Lung (tissue), 11 donors: ENCODE measurements at regions not wholly inside any gene's neighbourhood (a gene's known extent, or its start where the extent isn't known, plus 50 kb on each side); places are given as distances from the start of the nearest gene placed in this dataset.

Source experiments
- ATAC-seq: fragments of 200-7000 bp; cut with Tn5 transposase; one replicate; pipeline ENCODE4 v1.9.1; 2020; ENCODE audit warnings: moderate number of reproducible peaks; ENCODE audit not compliant: insufficient read depth, low FRiP score
- DNase-seq, 3 donors: peaks; one replicate each; pipeline ENCODE4 v3.0.0-alpha.2; 2013 to 2017
- H3K27ac ChIP-seq, 2 donors: one replicate each; pipeline ENCODE4 v1.5.1; 2013; ENCODE audit warnings: mild to moderate bottlenecking in 2 of 2, moderate library complexity in 2 of 2, control low read depth in 1 of 2, inconsistent platforms in 1 of 2, low read depth in 1 of 2, low read length in 1 of 2
- H3K27me3 ChIP-seq, 3 donors: one replicate each; pipeline ENCODE4 v1.5.1; 2013; ENCODE audit warnings: low read length in 2 of 3; ENCODE audit not compliant: control insufficient read depth in 3 of 3, insufficient read depth in 3 of 3
- H3K36me3 ChIP-seq, 4 donors: one replicate each; pipeline ENCODE4 v1.5.1; 2013; ENCODE audit warnings: low read length in 4 of 4, mild to moderate bottlenecking in 1 of 4, moderate library complexity in 1 of 4; ENCODE audit not compliant: control insufficient read depth in 4 of 4, insufficient read depth in 4 of 4
- H3K4me1 ChIP-seq, 5 donors: one replicate each; pipeline ENCODE4 v1.5.1; 2013; ENCODE audit warnings: low read length in 5 of 5, mild to moderate bottlenecking in 2 of 5, moderate library complexity in 1 of 5; ENCODE audit not compliant: control insufficient read depth in 5 of 5, insufficient read depth in 5 of 5
- H3K4me3 ChIP-seq: one replicate; pipeline ENCODE4 v1.5.1; 2013; ENCODE audit warnings: mild to moderate bottlenecking, control low read depth, moderate library complexity
- H3K9ac ChIP-seq, 2 donors: one replicate each; pipeline ENCODE4 v1.5.1; 2013; ENCODE audit warnings: low read length in 2 of 2, control low read depth in 1 of 2; ENCODE audit not compliant: insufficient read depth in 1 of 2
- H3K9me3 ChIP-seq, 4 donors: one replicate each; pipeline ENCODE4 v1.5.1; 2013; ENCODE audit warnings: low read length in 3 of 4, mild to moderate bottlenecking in 1 of 4, moderate library complexity in 1 of 4; ENCODE audit not compliant: control insufficient read depth in 4 of 4, insufficient read depth in 3 of 4
- WGBS, 2 donors: extraction: QIAGEN DNeasy Blood & Tissue Kit; methylation state at CpG; one replicate each; pipeline ENCODE4 v1.1.7; 2013; 5-methylcytosine and 5-hydroxymethylcytosine counted together
- TF ChIP-seq, protein P1 (sequence below): IDR thresholded peaks from 2 replicates; pipeline ENCODE4 v1.5.1; 2012; ENCODE audit warnings: mild to moderate bottlenecking; ENCODE audit errors: control extremely low read depth, extremely low read depth
- donor health status: control.
- donor health status: control.
- donor health status: Bipolar disorder and iron deficiency.
- donor health status: healthy.
- donor health status: DM: yes; HTN: yes; CAD: no.

DNA sequence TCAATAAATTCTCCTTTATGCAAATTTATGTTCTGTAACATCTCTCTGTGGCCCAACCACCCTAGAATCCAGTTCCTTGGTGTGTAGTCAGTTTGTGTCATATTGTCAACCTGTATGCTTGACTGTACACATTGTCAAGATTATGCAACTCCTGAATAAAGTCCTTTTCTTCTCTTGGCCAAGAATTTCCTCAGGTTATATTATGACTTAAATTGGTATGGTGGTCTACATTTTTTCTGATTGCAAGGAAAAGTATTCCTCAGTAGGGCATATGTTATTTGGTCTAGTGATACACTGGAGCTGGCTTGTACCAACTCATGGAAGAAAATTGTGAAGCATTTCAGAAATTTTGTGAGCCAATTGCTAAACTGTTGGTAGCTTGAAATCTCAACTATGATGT lies 482.8 kb upstream of the CHORDC1 start:
- TF ChIP-seq, protein P1, sequence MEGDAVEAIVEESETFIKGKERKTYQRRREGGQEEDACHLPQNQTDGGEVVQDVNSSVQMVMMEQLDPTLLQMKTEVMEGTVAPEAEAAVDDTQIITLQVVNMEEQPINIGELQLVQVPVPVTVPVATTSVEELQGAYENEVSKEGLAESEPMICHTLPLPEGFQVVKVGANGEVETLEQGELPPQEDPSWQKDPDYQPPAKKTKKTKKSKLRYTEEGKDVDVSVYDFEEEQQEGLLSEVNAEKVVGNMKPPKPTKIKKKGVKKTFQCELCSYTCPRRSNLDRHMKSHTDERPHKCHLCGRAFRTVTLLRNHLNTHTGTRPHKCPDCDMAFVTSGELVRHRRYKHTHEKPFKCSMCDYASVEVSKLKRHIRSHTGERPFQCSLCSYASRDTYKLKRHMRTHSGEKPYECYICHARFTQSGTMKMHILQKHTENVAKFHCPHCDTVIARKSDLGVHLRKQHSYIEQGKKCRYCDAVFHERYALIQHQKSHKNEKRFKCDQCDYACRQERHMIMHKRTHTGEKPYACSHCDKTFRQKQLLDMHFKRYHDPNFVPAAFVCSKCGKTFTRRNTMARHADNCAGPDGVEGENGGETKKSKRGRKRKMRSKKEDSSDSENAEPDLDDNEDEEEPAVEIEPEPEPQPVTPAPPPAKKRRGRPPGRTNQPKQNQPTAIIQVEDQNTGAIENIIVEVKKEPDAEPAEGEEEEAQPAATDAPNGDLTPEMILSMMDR, result no peak

DNA sequence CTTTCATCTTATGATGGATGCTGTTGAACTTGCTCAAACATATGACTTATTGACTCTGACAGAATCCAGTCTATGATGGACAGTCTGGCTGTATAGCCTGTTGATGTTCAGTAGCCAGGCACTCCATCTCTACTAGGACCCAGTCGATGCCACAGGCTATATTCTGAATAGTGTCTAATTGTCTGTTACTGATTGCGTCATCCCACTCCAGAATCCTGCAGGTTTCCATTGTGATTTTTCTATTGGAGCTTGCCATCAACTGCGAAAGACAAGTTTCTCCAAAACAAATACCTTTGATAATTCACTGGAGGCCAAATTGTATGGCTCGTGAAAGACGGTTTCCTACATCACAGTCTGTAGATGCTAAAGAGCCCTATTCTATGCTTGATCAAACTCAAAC lies 481.7 kb upstream of the CHORDC1 start:
- TF ChIP-seq, protein P1, result no peak
- 93 to 94% methylated on average over 5 of the region's 5 CpGs for WGBS, 2 donors
- Histone ChIP-seq H3K27ac (no peak overlapping the region), H3K9ac (no peak overlapping the region), H3K4me3 (no peak overlapping the region), H3K27me3 (no peaks in the 10 kb centered on the region), H3K4me1 (peaks cover 0 to 3% (median 0%) of the 10 kb centered on the region in 5 donors), H3K9me3 (peaks cover 0 to 2% (median 0%) of the 10 kb centered on the region in 4 donors), H3K36me3 (no peaks in the 10 kb centered on the region)
- DNase-seq (no peak), ATAC-seq (no peak)

More for the DNA sequence above, 482.8 kb upstream of the CHORDC1 start:
- no peak overlapping the region for H3K27ac ChIP-seq
- H3K9ac ChIP-seq, result no peak overlapping the region
- peaks cover 0 to 2% (median 0%) of the 10 kb centered on the region in 4 donors for H3K9me3 ChIP-seq
- no peaks in the 10 kb centered on the region for H3K36me3 ChIP-seq
- no peak for ATAC-seq
- DNase-seq, result no peak
- H3K4me3 ChIP-seq, result no peak overlapping the region
- H3K27me3 ChIP-seq, result no peaks in the 10 kb centered on the region
- H3K4me1 ChIP-seq, result peaks cover 0 to 3% (median 0%) of the 10 kb centered on the region in 5 donors

DNA sequence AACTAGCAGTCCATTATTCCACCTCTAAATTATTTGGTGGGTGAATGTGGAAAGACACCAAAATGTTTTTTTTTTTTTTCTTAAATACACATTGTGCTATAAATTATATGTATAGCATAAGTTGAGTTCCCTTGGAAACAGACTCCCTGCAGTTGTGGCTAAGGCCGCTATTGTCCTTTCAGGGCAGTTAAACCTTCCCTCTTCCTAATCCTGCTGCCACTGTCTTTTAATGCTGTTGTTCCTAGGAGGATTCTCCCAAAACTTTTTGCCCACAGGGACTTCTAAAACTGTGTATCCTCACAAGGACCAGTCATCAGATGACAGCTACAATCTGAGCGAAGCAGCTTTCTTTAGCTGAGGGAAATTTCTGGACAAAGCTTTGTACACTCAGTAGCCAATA lies 478.9 kb upstream of the CHORDC1 start:
- DNase-seq, result no peak
- no peak overlapping the region for H3K9ac ChIP-seq
- WGBS, 2 donors, result 84 to 86% methylated on average over 2 of the region's 2 CpGs
- H3K36me3 ChIP-seq, result no peaks in the 10 kb centered on the region
- no peak for ATAC-seq
- H3K4me1 ChIP-seq, result peaks cover 0 to 3% (median 0%) of the 10 kb centered on the region in 5 donors
- peaks cover 0 to 2% (median 0%) of the 10 kb centered on the region in 4 donors for H3K9me3 ChIP-seq
- H3K27ac ChIP-seq, result no peak overlapping the region
- no peak overlapping the region for H3K4me3 ChIP-seq
- no peaks in the 10 kb centered on the region for H3K27me3 ChIP-seq
- TF ChIP-seq, protein P1, result no peak

DNA sequence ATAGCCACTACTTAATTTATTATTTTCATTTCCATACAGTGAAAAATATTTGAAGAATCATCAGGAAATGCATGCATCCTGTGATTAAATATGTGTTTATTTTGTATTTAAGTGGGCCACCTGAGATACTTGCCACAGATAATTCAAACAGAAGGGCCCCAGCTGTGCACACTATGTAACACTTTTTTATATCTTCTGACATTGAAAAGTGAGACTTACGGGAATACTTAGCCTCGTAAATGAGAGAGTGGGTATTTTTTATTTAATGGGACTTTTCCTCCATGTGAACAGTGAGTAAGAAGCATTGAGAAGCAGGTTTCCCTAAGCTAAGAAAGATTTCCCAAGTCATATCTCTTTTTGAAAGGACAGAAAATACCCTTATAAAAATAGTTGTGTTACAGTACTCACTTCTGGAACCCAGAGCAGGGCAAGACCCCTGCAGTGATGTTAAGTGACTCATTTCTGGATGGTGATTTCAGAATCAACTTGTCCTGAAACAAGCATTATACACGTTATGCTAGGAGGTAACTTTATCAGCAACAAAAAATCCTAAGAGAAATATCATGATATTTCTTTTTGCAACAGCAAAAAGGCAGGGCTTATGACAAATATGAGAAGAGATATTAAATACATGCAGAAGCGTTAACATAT lies 478.1 kb upstream of the CHORDC1 start:
- Histone ChIP-seq H3K9ac (no peak overlapping the region), H3K4me1 (peaks cover 0 to 3% (median 0%) of the 10 kb centered on the region in 5 donors), H3K36me3 (no peaks in the 10 kb centered on the region), H3K9me3 (peaks cover 0 to 2% (median 0%) of the 10 kb centered on the region in 4 donors), H3K27me3 (no peaks in the 10 kb centered on the region), H3K27ac (no peak overlapping the region), H3K4me3 (no peak overlapping the region)
- DNase-seq (no peak), ATAC-seq (no peak)
- 41 to 69% methylated on average over 4 of the region's 4 CpGs for WGBS, 2 donors
- TF ChIP-seq, protein P1, result no peak
